ENCODE measurements at regions not wholly inside any gene's neighbourhood (a gene's known extent, or its start where the extent isn't known, plus 50 kb on each side); places are given as distances from the start of the nearest gene placed in this dataset.

- Histone ChIP-seq H3K9me3 (peaks cover 2% of the 10 kb centered on the region; the same call in 1 of the 2 replicates), H3K27me3 (no peaks in the 10 kb centered on the region), H3K36me3 (peaks cover 4% of the 10 kb centered on the region; the same call in 1 of the 2 replicates), H3K4me3 (no peak overlapping the region)
- no peak for DNase-seq
These were observed 627.3 kb downstream of the METTL15 start for GRCh38 chr11:28735511-28735910.

- no peaks in the 10 kb centered on the region for H3K27me3 ChIP-seq
- peaks cover 2% of the 10 kb centered on the region; the same call in 1 of the 2 replicates for H3K9me3 ChIP-seq
- DNase-seq: no peak
- no peak overlapping the region for H3K4me3 ChIP-seq
- peaks cover 6% of the 10 kb centered on the region; the same call in 1 of the 2 replicates for H3K36me3 ChIP-seq
These were observed 622.7 kb downstream of the METTL15 start for GRCh38 chr11:28730889-28731288.

- DNase-seq: no peak
- H3K4me3 ChIP-seq: no peak overlapping the region
- H3K36me3 ChIP-seq: peaks cover 6% of the 10 kb centered on the region; the same call in 1 of the 2 replicates
- peaks cover 2% of the 10 kb centered on the region; the same call in 1 of the 2 replicates for H3K9me3 ChIP-seq
- H3K27me3 ChIP-seq: no peaks in the 10 kb centered on the region
These were observed 622.1 kb downstream of the METTL15 start for GRCh38 chr11:28730336-28730735.

DNA sequence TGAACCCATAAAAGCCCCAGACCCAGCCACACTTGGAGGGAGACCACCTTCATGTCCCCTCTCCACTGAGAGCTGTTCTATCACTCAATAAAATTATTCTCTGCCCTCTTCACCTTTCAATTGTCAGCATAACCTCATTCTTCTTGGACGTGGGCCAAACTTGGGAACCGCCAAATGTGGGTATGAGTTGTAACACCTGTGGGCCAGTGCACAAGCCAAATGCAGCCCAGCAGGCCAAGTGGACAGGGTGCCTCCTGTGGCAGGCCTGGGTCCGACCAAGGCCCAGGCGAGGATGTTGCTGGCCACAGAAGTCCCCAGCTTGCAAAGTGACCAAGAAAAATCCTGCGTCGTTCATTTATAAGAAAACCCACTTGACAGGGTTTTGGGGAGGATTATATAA, 621.2 kb downstream of the METTL15 start:
- Histone ChIP-seq H3K27me3 (no peaks in the 10 kb centered on the region), H3K9me3 (peaks cover 2% of the 10 kb centered on the region; the same call in 1 of the 2 replicates), H3K4me3 (no peak overlapping the region), H3K36me3 (peaks cover 6% of the 10 kb centered on the region; the same call in 1 of the 2 replicates)
- DNase-seq: no peak

DNA sequence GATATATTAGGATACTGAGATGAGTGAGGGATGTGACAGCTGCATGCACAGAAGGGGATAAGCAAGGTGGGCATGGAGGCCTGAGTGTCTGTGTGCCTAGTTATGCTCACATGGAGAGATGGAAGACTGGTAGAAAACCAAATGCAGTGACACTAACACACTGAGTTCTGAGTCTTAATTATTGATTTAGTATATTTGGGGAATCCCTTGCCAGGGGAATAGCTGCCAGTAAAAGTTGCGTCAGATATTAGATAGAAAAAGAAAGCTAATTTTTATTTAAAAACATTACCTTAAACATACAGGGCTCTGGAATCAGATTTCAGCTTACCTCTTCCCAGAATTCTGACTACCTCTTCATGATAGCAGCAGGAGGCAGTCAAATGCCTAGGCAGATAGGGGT, 620.5 kb downstream of the METTL15 start:
- Histone ChIP-seq H3K27me3 (no peaks in the 10 kb centered on the region), H3K9me3 (peaks cover 2% of the 10 kb centered on the region; the same call in 1 of the 2 replicates), H3K36me3 (peaks cover 6% of the 10 kb centered on the region; the same call in 1 of the 2 replicates), H3K4me3 (no peak overlapping the region)
- no peak for DNase-seq

- peaks cover 2% of the 10 kb centered on the region; the same call in 1 of the 2 replicates for H3K9me3 ChIP-seq
- no peaks in the 10 kb centered on the region for H3K27me3 ChIP-seq
- peaks cover 4% of the 10 kb centered on the region; the same call in 1 of the 2 replicates for H3K36me3 ChIP-seq
- no peak for DNase-seq
- no peak overlapping the region for H3K4me3 ChIP-seq
These were observed 619.1 kb downstream of the METTL15 start for GRCh38 chr11:28727254-28727653.

GRCh38 chr11:28726432-28726831, 618.2 kb downstream of the METTL15 start:
- H3K27me3 ChIP-seq: no peaks in the 10 kb centered on the region
- H3K4me3 ChIP-seq: no peak overlapping the region
- H3K9me3 ChIP-seq: no peaks in the 10 kb centered on the region
- DNase-seq: no peak
- 0 out of 2 replicates have a peak, but pooled peaks cover 2% of the 10 kb centered on the region for H3K36me3 ChIP-seq

DNA sequence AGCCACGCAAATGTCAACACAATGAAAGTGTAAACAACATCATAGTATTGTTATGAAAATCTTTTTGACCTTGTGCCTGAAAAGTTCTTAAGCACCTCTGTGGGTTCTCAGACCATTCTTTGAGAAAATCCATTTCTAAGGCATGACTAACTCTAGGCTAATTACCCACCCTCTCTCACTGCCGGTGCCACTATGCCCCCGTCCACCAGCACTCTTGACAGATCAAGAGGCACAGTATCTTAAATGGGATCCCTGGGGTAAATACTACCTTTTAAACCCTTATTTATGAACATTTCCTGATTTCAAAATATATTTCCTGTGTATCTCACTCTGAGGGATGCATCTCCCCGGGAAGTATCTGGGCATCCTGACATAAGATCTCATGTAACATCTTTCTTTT, 607.5 kb downstream of the METTL15 start:
- Histone ChIP-seq H3K27me3 (no peaks in the 10 kb centered on the region), H3K9me3 (no peaks in the 10 kb centered on the region), H3K4me3 (no peak overlapping the region), H3K36me3 (no peaks in the 10 kb centered on the region)
- no peak for DNase-seq

DNA sequence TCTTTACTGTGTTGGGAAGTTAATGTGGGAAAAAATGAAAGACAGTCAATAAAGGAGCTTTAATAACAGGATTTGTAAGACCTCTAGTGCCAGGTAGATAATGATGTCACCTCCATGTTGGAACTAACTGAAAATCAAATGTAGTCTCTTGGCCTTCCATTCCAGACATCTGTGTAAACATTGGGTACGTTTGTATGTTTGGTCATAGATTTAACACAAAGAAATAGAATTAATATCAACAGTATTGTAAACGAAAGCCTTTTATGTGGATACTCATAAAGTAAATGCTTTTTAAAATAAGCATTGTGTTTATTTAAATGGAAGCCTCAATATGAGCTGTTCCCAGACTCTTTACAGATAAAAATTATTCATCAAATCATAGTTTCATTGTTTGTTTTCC, 605.7 kb downstream of the METTL15 start:
- H3K36me3 ChIP-seq: no peaks in the 10 kb centered on the region
- no peaks in the 10 kb centered on the region for H3K9me3 ChIP-seq
- H3K27me3 ChIP-seq: no peaks in the 10 kb centered on the region
- DNase-seq: no peak
- H3K4me3 ChIP-seq: no peak overlapping the region

DNA sequence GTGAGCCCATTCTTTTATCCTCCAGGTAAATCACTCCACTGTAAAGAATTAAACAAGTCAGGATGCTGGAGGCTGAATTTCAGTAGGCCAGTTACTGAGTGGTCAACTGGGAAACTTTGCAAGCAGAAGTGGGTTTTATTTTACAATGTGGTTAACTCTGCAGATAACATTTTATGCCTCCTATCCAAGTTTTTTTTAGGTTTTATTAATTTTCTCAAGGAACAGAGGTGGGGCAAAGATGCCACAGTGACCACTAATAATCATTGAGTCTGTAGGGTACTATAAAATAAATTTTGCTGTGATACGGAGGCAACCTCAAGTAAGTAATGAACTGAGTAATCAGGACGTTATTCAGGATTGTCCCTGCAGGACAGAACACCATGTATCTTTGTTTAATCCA, 599.9 kb downstream of the METTL15 start:
- Histone ChIP-seq H3K36me3 (no peaks in the 10 kb centered on the region), H3K4me3 (no peak overlapping the region), H3K9me3 (no peaks in the 10 kb centered on the region; the same call in 1 of the 2 replicates), H3K27me3 (no peaks in the 10 kb centered on the region)
- no peak for DNase-seq

GRCh38 chr11:28704801-28705200, 596.6 kb downstream of the METTL15 start:
- no peaks in the 10 kb centered on the region; the same call in 1 of the 2 replicates for H3K9me3 ChIP-seq
- H3K36me3 ChIP-seq: no peaks in the 10 kb centered on the region
- no peak for DNase-seq
- H3K4me3 ChIP-seq: no peak overlapping the region
- H3K27me3 ChIP-seq: no peaks in the 10 kb centered on the region

DNA sequence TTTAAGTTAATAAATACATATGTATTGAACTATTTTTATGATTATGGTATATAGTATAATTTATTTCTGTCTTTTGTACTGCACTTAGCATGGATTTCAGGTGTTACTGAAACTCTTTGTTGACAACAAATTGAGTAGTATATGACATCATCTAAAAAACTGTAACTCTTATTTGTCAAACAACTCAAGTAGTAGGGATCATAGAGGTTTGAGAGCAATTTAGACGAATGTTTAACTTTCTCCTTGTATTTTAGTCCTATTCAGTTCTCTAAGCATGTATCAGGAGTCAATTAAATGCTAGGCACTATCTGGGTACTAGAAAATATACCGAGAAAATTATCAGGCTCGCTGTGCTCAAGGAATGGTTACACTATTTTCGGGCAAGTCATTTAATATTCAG, 595.2 kb downstream of the METTL15 start:
- Histone ChIP-seq H3K9me3 (no peaks in the 10 kb centered on the region; the same call in none of the 2 replicates), H3K27me3 (no peaks in the 10 kb centered on the region), H3K4me3 (peak overlapping the region; percentile 7), H3K36me3 (no peaks in the 10 kb centered on the region)
- no peak for DNase-seq

DNA sequence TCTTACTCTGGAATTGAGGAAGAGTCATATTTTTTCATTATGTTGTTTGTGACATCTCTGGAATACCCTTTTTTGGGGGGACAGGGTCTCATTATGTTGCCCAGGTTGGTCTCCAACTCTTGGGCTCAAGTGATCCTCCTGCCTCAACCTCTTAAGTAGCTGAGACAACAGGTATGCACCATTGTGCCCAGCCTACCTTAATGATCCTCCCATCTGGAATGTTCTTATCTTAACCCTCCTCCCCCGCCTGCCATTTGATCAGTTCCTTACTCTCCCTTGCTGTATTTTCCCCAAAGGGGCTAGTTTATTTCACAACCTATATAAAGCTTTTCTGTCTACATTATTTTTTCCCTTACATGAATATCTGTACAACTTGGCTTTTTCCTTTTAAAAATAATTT, 594.7 kb downstream of the METTL15 start:
- H3K4me3 ChIP-seq: peak overlapping the region; percentile 7
- no peaks in the 10 kb centered on the region for H3K36me3 ChIP-seq
- peaks cover 3% of the 10 kb centered on the region for H3K9me3 ChIP-seq
- H3K27me3 ChIP-seq: no peaks in the 10 kb centered on the region
- DNase-seq: no peak

DNA sequence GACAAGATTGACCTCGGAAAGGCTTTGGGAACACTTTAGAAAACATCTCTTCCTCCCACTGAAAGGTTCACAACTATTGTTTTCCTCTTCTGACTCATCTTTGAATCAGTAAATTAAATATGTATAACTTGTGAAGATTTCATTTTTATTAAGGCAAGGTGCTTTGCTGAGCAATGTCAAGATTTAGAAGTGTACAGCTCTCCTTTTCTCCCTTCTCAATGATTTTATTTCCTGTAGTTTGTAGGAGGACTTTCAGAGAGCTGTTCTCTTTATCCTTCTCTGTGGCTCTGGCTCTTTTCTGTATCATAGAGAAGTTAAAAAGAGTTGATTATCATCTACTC, 594.2 kb downstream of the METTL15 start:
- H3K9me3 ChIP-seq: peaks cover 3% of the 10 kb centered on the region
- no peaks in the 10 kb centered on the region for H3K36me3 ChIP-seq
- H3K27me3 ChIP-seq: no peaks in the 10 kb centered on the region
- DNase-seq: no peak
- H3K4me3 ChIP-seq: peak overlapping the region; percentile 7

GRCh38 chr11:28701760-28702449, 593.7 kb downstream of the METTL15 start:
- Histone ChIP-seq H3K36me3 (no peaks in the 10 kb centered on the region), H3K9me3 (peaks cover 3% of the 10 kb centered on the region), H3K4me3 (peak overlapping the region; percentile 7; the same call in 1 of the 2 replicates), H3K27me3 (no peaks in the 10 kb centered on the region)
- peak; percentile 77 for DNase-seq

DNA sequence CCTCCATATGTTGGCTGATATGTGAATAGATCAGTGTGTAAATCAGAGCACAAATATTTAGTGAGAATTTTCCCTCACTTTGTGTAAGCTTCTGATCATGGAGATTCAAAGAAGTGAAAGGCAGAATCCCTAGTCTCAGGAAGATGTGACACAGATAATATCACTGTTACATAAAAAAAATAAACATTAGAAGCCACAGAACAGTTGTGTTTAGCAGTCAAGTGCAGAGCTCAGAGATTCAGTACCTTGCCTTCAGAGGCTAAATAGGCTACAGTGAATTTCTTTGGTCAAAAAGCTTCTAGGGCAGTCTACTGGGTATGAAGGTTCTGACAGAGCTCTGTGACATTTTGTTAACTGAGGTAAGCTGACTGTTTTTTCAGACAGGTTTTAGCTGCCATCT, 591.5 kb downstream of the METTL15 start:
- no peak for DNase-seq
- Histone ChIP-seq H3K9me3 (peaks cover 3% of the 10 kb centered on the region), H3K36me3 (no peaks in the 10 kb centered on the region), H3K4me3 (no peak overlapping the region), H3K27me3 (no peaks in the 10 kb centered on the region)

DNA sequence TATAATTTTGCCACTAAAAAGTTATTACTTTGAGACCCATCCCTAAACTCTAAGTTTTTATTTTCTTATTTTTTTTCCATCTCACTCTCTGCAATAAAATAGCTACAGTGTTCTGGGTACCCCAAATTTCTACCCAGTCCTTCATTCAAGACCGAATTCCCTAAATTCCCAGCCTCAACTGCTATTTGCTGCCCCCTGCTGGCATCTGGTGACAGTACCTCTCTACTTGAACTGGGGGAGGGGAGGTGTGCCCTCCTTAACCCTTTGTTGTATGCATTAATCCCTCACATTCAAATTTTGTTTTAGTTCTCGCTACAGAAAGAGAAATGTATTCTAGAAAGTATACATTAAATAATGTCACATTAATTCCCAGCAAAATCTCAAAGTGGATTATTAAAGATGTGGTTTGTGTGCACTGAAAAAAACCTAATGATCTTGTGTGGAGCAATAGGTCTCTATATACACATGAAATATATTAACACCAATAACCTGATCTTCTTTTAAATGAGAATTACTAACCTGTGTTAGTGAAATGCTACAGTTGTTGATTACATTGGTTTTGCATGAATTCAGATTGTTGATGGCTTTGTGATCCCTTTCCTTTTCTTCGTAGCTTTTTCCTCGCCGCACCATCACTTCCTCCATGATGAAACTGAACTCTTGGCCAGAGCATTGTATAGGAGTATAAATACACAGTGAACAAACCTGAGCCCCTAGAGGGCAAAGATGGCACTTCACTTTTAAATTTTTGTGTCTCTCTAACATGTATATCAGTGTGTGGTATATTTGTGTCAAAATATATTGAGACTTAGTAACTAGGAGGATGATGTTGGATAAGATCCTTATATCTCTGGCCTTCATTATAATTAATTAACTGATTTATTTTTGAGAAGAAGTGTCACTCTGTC, 590.0 kb downstream of the METTL15 start:
- Histone ChIP-seq H3K9me3 (peaks cover 3% of the 10 kb centered on the region), H3K27me3 (no peaks in the 10 kb centered on the region), H3K4me3 (no peak overlapping the region), H3K36me3 (no peaks in the 10 kb centered on the region)
- DNase-seq: peak; percentile 32
